ENCODE measurements at regions not wholly inside any gene's neighbourhood (a gene's known extent, or its start where the extent isn't known, plus 50 kb on each side); places are given as distances from the start of the nearest gene placed in this dataset.

- CTCF ChIA-PET, result no interaction called here
- POLR2A ChIA-PET, result no interaction called here
- H3K4me2 ChIP-seq (ENCODE audit: control insufficient read depth, insufficient read depth), result no peak overlapping the region
- H3K27me3 ChIP-seq (replicated peaks in 1 of 2; ENCODE audit: control insufficient read depth in 2 of 2, insufficient read depth in 2 of 2, low read length in 1 of 2), result no peaks in the 10 kb centered on the region
- intact Hi-C loops (cut with micrococcal nuclease; ENCODE audit: unreplicated experiment), result no loop called here
- RAD21 ChIA-PET (ENCODE audit: unreplicated experiment), result interaction anchor here (0.5 kb wide), 1 partner anchor 820 kb away, joined by 3 read pairs; no protein-coding TSS in a partner anchor
- no peaks in the 10 kb centered on the region for H4K20me1 ChIP-seq (ENCODE audit: control insufficient read depth, insufficient read depth)
- no peak overlapping the region for H3K4me3 ChIP-seq
- no peak for FAIRE-seq
- H2AFZ ChIP-seq (ENCODE audit: control insufficient read depth, low read depth, low read length), result no peak overlapping the region
- no peak for ATAC-seq
- SMC1A ChIA-PET (ENCODE audit: uncharacterized antibody, unreplicated experiment), result no interaction called here
- H3K36me3 ChIP-seq (ENCODE audit: control insufficient read depth in 2 of 2, insufficient read depth in 2 of 2, low read length in 1 of 2), result no peaks in the 10 kb centered on the region
- no peak overlapping the region for H3K9ac ChIP-seq (ENCODE audit: control insufficient read depth, insufficient read depth, low read length)
- TF ChIP-seq GATAD2B (conservative IDR thresholded peaks at IDR 0.05; ENCODE audit: low read depth) (no peak), E4F1 (IDR thresholded peaks at IDR 0.05; ENCODE audit: borderline replicate concordance, partially characterized antibody) (no peak), PAX8 (IDR thresholded peaks at IDR 0.05) (no peak), HDAC6 (IDR thresholded peaks at IDR 0.05; ENCODE audit: unreplicated experiment) (no peak), JUNB (IDR thresholded peaks at IDR 0.05) (no peak), STAT3 (IDR thresholded peaks at IDR 0.05; ENCODE audit: low read depth, low read length) (no peak), TCF7 (IDR thresholded peaks at IDR 0.05; ENCODE audit: borderline replicate concordance) (no peak), ATF3 (IDR thresholded peaks at IDR 0.05; ENCODE audit: borderline replicate concordance, extremely low read depth, low read depth, low read length) (no peak), SMAD5 (IDR thresholded peaks at IDR 0.05; ENCODE audit: low read depth) (no peak), RAD51 (IDR thresholded peaks at IDR 0.05) (no peak), ZNF687 (IDR thresholded peaks at IDR 0.05) (no peak), YBX1 (IDR thresholded peaks at IDR 0.05) (no peak), LARP7 (IDR thresholded peaks at IDR 0.05) (no peak)
- TF ChIP-seq, protein P1, sequence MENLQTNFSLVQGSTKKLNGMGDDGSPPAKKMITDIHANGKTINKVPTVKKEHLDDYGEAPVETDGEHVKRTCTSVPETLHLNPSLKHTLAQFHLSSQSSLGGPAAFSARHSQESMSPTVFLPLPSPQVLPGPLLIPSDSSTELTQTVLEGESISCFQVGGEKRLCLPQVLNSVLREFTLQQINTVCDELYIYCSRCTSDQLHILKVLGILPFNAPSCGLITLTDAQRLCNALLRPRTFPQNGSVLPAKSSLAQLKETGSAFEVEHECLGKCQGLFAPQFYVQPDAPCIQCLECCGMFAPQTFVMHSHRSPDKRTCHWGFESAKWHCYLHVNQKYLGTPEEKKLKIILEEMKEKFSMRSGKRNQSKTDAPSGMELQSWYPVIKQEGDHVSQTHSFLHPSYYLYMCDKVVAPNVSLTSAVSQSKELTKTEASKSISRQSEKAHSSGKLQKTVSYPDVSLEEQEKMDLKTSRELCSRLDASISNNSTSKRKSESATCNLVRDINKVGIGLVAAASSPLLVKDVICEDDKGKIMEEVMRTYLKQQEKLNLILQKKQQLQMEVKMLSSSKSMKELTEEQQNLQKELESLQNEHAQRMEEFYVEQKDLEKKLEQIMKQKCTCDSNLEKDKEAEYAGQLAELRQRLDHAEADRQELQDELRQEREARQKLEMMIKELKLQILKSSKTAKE (IDR thresholded peaks at IDR 0.05; ENCODE audit: low read depth, poor library complexity, severe bottlenecking), result no peak
- TF ChIP-seq, protein P2, sequence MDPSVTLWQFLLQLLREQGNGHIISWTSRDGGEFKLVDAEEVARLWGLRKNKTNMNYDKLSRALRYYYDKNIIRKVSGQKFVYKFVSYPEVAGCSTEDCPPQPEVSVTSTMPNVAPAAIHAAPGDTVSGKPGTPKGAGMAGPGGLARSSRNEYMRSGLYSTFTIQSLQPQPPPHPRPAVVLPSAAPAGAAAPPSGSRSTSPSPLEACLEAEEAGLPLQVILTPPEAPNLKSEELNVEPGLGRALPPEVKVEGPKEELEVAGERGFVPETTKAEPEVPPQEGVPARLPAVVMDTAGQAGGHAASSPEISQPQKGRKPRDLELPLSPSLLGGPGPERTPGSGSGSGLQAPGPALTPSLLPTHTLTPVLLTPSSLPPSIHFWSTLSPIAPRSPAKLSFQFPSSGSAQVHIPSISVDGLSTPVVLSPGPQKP (IDR thresholded peaks at IDR 0.05; ENCODE audit: low read depth, low read length), result no peak
- no peak for DNase-seq (ENCODE audit: low read depth, low spot score)
- no peak overlapping the region for H3K27ac ChIP-seq (ENCODE audit: control insufficient read depth, insufficient read depth)
- no peaks in the 10 kb centered on the region for H3K79me2 ChIP-seq (ENCODE audit: control insufficient read depth, insufficient read depth, low read length)
- no peaks in the 10 kb centered on the region for H3K9me3 ChIP-seq (replicated peaks; ENCODE audit: control insufficient read depth, insufficient read depth, low read length)
- no peaks in the 10 kb centered on the region for H3K4me1 ChIP-seq (ENCODE audit: control insufficient read depth, insufficient read depth, low read length)
- BruUV-seq (replicated peaks), result no TSS peak
- WGBS (ENCODE audit: insufficient coverage, insufficient replicate concordance, low lambda C conversion rate, missing lambda C conversion rate), result 9% methylated on average over 1 of the region's 2 CpGs
- in situ Hi-C loops (cut with MboI), result no loop called here
Measured at GRCh38 chr4:149120331-149121022, 678.3 kb upstream of the NR3C2 start.

Data from GM12878 (cell line).